Glutamatergic neuron (in vitro differentiated cells): ENCODE measurements at regions not wholly inside any gene's neighbourhood (a gene's known extent, or its start where the extent isn't known, plus 50 kb on each side); places are given as distances from the start of the nearest gene placed in this dataset.

Experiments used
- DNase-seq: peaks from one replicate; pipeline ENCODE4 v3.0.0; 2022
- H3K27ac Mint-ChIP-seq: one replicate; pipeline ENCODE4 v1.8.0; 2020; ENCODE audit warnings: mild to moderate bottlenecking, mixed read lengths, inconsistent platforms; ENCODE audit not compliant: unreplicated experiment
- H3K27me3 Mint-ChIP-seq: one replicate; pipeline ENCODE4 v1.8.0; 2020; ENCODE audit warnings: mild to moderate bottlenecking, moderate library complexity, mixed read lengths, inconsistent platforms; ENCODE audit not compliant: unreplicated experiment
- H3K36me3 Mint-ChIP-seq: one replicate; pipeline ENCODE4 v1.8.0; 2020; ENCODE audit warnings: mild to moderate bottlenecking, mixed read lengths, inconsistent platforms; ENCODE audit not compliant: unreplicated experiment
- H3K4me1 Mint-ChIP-seq: one replicate; pipeline ENCODE4 v1.8.0; 2020; ENCODE audit warnings: mild to moderate bottlenecking, low read depth, mixed read lengths, inconsistent platforms; ENCODE audit not compliant: unreplicated experiment
- H3K4me3 Mint-ChIP-seq: one replicate; pipeline ENCODE4 v1.8.0; 2020; ENCODE audit warnings: mild to moderate bottlenecking, mixed read lengths, inconsistent platforms; ENCODE audit not compliant: unreplicated experiment
- H3K9me3 Mint-ChIP-seq: one replicate; pipeline ENCODE4 v1.8.0; 2020; ENCODE audit warnings: mild to moderate bottlenecking, moderate library complexity, mixed read lengths, inconsistent platforms; ENCODE audit not compliant: unreplicated experiment
- CTCF ChIP-seq: fragments of 200-600 bp; sonication (generic); IDR thresholded peaks from one replicate; pipeline ENCODE4 v1.5.0; 2021; ENCODE audit not compliant: partially characterized antibody, unreplicated experiment

DNA sequence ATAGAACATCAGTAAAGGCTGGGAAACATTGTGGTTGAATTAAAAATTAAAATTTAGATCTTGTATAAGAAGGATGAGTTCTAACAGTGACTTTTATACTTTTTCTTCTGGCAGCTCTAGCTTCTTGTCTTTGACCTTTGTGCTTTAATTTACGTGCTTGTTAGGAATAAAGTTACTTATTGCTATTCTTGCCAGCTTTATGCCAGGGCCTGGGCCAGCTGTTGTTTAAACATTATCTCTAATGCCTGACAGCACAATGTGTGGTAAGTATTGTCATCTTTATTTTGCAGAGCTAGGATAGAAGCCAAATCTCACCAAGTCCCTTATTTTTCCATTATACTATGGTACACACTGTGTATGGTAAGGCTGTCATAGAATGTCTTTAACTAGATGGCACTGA lies 766.7 kb upstream of the GOLIM4 start:
- no peak for DNase-seq
- Mint-ChIP-seq H3K4me3 (no peak overlapping the region), H3K27ac (no peak overlapping the region), H3K4me1 (peaks cover 4% of the 10 kb centered on the region), H3K9me3 (no peaks in the 10 kb centered on the region), H3K36me3 (no peaks in the 10 kb centered on the region), H3K27me3 (no peaks in the 10 kb centered on the region)
- no peak for TF ChIP-seq CTCF

- H3K27me3 Mint-ChIP-seq = no peaks in the 10 kb centered on the region
- no peaks in the 10 kb centered on the region for H3K9me3 Mint-ChIP-seq
- no peak for TF ChIP-seq CTCF
- peaks cover 4% of the 10 kb centered on the region for H3K4me1 Mint-ChIP-seq
- H3K36me3 Mint-ChIP-seq = peaks cover 6% of the 10 kb centered on the region
- no peak overlapping the region for H3K27ac Mint-ChIP-seq
- H3K4me3 Mint-ChIP-seq = no peak overlapping the region
- DNase-seq = no peak
Measured at GRCh38 chr3:168860592-168860991, 764.9 kb upstream of the GOLIM4 start.

DNA sequence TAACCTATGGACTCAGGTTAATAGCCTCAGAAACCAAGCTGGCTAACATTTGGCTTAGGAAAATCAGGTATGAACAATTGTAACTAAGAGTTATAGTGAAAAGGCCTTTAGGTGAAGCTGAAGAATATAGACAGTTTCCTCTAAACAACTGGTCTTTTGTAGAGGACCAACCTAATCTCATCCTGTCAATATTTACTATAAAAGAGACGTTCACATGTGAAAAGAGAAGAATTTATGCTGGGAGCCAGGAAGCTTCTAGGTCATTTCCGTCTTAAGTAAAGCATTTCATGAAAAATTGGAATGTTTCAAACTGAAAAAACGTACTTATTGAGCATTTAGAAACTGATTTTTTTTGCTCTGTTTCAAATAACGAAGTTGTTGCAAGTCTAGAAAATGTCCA lies 764.3 kb upstream of the GOLIM4 start:
- Mint-ChIP-seq H3K4me3 (no peak overlapping the region), H3K27ac (no peak overlapping the region), H3K27me3 (no peaks in the 10 kb centered on the region), H3K4me1 (peaks cover 4% of the 10 kb centered on the region), H3K36me3 (peaks cover 6% of the 10 kb centered on the region), H3K9me3 (no peaks in the 10 kb centered on the region)
- no peak for TF ChIP-seq CTCF
- DNase-seq = no peak

GRCh38 chr3:168859574-168859973 lies 763.9 kb upstream of the GOLIM4 start:
- no peak for DNase-seq
- H3K36me3 Mint-ChIP-seq = peaks cover 6% of the 10 kb centered on the region
- no peak overlapping the region for H3K4me3 Mint-ChIP-seq
- H3K9me3 Mint-ChIP-seq = no peaks in the 10 kb centered on the region
- peaks cover 4% of the 10 kb centered on the region for H3K4me1 Mint-ChIP-seq
- no peaks in the 10 kb centered on the region for H3K27me3 Mint-ChIP-seq
- no peak for TF ChIP-seq CTCF
- H3K27ac Mint-ChIP-seq = no peak overlapping the region

- Mint-ChIP-seq H3K27ac (no peak overlapping the region), H3K9me3 (no peaks in the 10 kb centered on the region), H3K4me3 (no peak overlapping the region), H3K4me1 (no peaks in the 10 kb centered on the region), H3K36me3 (peaks cover 6% of the 10 kb centered on the region), H3K27me3 (no peaks in the 10 kb centered on the region)
- no peak for TF ChIP-seq CTCF
- DNase-seq = no peak
Measured at GRCh38 chr3:168859143-168859542, 763.4 kb upstream of the GOLIM4 start.
